GM13976 (cell line): ENCODE measurements at regions not wholly inside any gene's neighbourhood (a gene's known extent, or its start where the extent isn't known, plus 50 kb on each side); places are given as distances from the start of the nearest gene placed in this dataset.

Experiments used
- DNase-seq: peaks from one replicate; pipeline ENCODE4 v3.0.0; 2012; ENCODE audit warnings: low spot score
- CTCF ChIP-seq: IDR thresholded peaks from 2 replicates; pipeline ENCODE4 v1.5.1; 2012; ENCODE audit warnings: borderline replicate concordance, mild to moderate bottlenecking; ENCODE audit not compliant: insufficient read depth; ENCODE audit errors: extremely low read depth, missing control alignments, control extremely low read depth
- in situ Hi-C: fragments of 300-500 bp; cut with MboI; formaldehyde crosslinking; loops from one replicate; pipeline ENCODE4 v1.12.0; 2022; ENCODE audit warnings: low sequenced_read_pairs, mixed read lengths, inconsistent platforms; ENCODE audit not compliant: unreplicated experiment

GRCh38 chr4:66340286-66340893 lies 670.1 kb upstream of the EPHA5 start:
- DNase-seq: no peak
- in situ Hi-C loops: no loop called here
- TF ChIP-seq CTCF: no peak

DNA sequence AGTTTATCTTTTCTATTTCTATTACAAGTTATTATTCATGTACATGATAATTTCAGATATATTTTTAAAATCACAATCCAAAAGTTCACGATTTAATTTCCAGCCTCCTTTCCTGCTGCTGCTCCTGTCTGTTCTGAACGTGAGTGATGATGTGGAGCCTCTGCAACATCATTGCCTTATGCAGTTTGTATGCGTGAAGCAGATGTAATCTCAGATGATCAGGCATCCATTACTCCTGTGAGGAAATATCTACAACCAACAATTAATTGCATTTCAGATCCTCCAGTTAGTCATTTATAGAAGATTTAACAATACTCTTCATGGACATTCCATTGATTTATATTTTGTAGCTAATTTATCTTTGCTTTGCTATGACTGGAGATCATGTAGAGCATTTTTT lies 668.7 kb upstream of the EPHA5 start:
- no peak for TF ChIP-seq CTCF
- no peak for DNase-seq
- in situ Hi-C loops: no loop called here

- TF ChIP-seq CTCF: no peak
- no peak for DNase-seq
These were observed 661.5 kb upstream of the EPHA5 start for GRCh38 chr4:66331761-66332160.

GRCh38 chr4:66330125-66330524 lies 659.8 kb upstream of the EPHA5 start:
- in situ Hi-C loops: no loop called here
- TF ChIP-seq CTCF: no peak
- DNase-seq: no peak

More at GRCh38 chr4:66331761-66332160, 661.5 kb upstream of the EPHA5 start:
- in situ Hi-C loops: no loop called here

DNA sequence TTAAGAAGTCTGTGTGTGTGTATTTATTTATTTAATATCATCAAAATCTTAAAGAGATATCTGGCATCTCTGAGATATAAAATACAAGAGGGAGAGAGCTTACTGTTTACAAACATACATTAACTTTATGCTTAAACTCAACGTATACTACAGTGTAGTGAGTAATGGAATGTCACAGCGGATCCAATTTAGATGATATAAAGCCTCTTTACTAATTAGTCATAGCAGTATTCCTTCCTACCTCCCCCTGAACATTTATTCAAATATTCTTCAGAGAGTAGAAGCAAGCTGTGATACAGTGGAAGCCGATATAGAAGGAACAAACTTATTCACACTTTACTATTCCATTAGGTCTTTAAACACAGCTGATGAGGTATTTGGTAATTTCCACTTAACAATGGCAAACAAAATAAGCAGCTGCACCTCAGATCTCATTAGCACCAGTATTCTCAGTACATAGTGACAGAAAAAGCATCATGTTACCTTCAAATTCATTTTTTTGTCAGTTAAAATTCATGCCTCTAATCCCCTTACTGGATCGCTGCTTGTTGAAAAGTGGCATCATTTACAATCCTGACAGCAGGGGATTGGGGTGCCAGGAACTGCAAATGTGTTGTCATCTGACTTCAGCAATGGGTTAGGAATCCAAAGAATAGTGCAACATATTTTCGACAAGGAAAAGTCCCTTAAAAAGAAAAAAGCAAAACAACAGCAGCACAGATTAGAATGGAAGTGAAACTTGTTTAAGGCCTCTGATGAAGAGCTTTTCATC lies 658.7 kb upstream of the EPHA5 start:
- DNase-seq: no peak
- in situ Hi-C loops: no loop called here
- TF ChIP-seq CTCF: no peak

DNA sequence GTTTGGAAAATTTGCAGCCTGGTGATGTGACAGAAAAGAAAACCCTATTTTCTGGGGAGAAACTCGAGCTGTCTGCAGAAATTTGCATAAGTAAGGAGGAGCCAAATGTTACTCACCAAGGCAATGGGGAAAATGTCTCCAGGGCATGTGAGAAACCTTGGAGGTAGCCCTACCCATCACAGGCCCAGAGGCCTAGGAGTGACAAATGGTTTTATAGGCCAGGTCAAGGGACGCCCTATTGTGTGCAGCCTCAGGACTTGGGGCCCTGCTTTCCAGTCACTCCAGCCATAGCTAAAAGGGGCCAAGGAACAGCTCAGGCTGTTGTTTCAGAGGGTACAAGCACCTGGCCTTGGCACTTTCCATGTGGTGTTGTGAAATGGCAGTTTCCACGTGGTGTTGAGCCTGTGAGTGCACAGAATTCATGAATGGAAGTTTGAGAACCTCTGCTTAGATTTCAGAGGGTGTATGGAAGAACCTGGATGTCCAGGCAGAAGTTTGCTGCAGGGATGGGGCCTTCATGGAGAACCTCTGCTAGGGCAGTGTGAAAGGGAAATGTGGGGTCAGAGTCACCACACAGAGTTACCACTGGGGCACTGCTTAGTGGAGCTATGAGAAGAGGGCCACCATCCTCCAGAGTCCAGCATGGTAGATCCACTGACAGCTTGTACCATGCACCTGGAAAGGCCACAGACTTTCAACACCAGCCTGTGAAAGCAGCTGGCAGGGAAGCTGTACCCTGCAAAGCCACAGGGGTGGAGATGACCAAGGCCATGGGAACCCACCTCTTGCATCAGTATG lies 637.6 kb upstream of the EPHA5 start:
- no peak for DNase-seq
- no peak for TF ChIP-seq CTCF
- in situ Hi-C loops: no loop called here
